ENCODE measurements at regions not wholly inside any gene's neighbourhood (a gene's known extent, or its start where the extent isn't known, plus 50 kb on each side); places are given as distances from the start of the nearest gene placed in this dataset.

DNA sequence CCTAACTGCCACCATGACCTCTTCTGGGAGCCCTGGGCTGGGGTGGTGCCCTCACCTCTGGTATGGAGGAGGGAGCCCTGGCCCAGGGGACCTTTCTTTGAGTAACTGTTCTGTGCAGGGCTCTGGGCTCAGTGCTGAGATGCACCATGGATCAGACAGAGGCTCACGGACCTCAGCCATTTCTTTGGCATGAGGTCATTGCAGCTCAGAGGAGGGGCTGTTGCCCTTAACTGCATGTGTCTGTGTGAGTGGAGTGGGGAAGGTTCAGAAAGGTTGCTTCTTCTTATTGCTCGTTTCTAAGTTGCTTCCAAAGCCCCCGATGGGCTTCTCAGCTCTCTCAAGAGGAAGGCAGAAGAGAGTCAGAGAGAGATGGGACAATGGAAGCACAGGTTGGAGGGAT, 233.9 kb downstream of the RPS24 start:
- FAIRE-seq (no peak), DNase-seq (ENCODE audit: insufficient read length, low spot score) (no peak)
- TF ChIP-seq CTCF (IDR thresholded peaks at IDR 0.05; ENCODE audit: insufficient read depth, missing control alignments), result no peak

- no peak for TF ChIP-seq CTCF (IDR thresholded peaks at IDR 0.05; ENCODE audit: insufficient read depth, missing control alignments)
- no peak for DNase-seq (ENCODE audit: insufficient read length, low spot score)
- FAIRE-seq, result no peak
Measured at GRCh38 chr10:78269060-78269459, 235.4 kb downstream of the RPS24 start.

GRCh38 chr10:78272329-78272728, 238.7 kb downstream of the RPS24 start:
- DNase-seq (ENCODE audit: insufficient read length, low spot score) (no peak), FAIRE-seq (no peak)
- no peak for TF ChIP-seq CTCF (IDR thresholded peaks at IDR 0.05; ENCODE audit: insufficient read depth, missing control alignments)

DNA sequence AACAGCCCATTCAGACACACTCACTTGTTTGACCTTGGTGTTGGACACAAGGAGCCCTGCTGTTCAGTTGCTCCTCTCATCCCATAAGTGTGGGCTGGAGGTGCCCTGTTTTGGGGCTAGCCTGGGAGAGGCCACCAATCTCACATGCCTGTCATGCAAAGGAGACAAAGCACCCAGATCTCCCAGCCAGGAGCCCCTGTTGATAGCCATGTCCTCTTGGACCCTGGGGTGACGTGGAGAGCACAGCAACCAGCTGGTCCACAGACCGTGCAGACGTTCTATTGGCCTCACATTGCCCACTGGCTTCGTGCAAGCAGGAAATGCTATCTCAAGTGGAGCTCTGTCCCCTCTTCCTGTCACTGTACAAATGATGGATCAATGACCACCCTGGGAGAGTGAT, 240.8 kb downstream of the RPS24 start:
- TF ChIP-seq CTCF (IDR thresholded peaks at IDR 0.05; ENCODE audit: insufficient read depth, missing control alignments), result no peak
- FAIRE-seq (no peak), DNase-seq (ENCODE audit: insufficient read length, low spot score) (no peak)

DNA sequence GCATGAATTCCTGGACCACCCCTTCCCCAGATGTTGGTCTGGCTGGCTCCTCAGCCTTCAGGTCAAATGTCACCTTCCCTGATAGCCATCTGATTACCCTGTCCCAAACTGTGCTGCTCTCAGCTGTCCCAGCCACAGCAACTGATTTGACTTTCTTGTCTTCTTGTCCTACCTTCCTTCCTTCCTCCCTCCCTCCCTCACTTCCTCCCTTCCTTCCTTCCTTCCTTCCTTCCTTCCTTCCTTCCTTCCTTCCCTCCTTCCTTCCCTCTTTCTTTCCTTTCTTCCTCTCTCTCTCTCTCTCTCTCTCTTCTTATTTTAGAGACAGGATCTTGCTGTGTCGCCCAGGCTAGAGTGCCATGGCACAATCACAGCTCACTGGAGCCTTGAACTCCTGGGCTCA, 242.5 kb downstream of the RPS24 start:
- TF ChIP-seq CTCF (IDR thresholded peaks at IDR 0.05; ENCODE audit: insufficient read depth, missing control alignments), result no peak
- no peak for DNase-seq (ENCODE audit: insufficient read length, low spot score)
- FAIRE-seq, result no peak

- DNase-seq (ENCODE audit: insufficient read length, low spot score) (no peak), FAIRE-seq (no peak)
- TF ChIP-seq CTCF (IDR thresholded peaks at IDR 0.05; ENCODE audit: insufficient read depth, missing control alignments), result no peak
Measured at GRCh38 chr10:78277314-78278057, 243.8 kb downstream of the RPS24 start.

- FAIRE-seq, result no peak
- DNase-seq (ENCODE audit: insufficient read length, low spot score), result no peak
- no peak for TF ChIP-seq CTCF (IDR thresholded peaks at IDR 0.05; ENCODE audit: insufficient read depth, missing control alignments)
Measured at GRCh38 chr10:78278058-78278404, 244.4 kb downstream of the RPS24 start.

All from D721Med (cell line).